ENCODE measurements at regions not wholly inside any gene's neighbourhood (a gene's known extent, or its start where the extent isn't known, plus 50 kb on each side); places are given as distances from the start of the nearest gene placed in this dataset.

GRCh38 chr9:12595400-12595799, 97.8 kb upstream of the TYRP1 start:
- TF ChIP-seq, protein P1, sequence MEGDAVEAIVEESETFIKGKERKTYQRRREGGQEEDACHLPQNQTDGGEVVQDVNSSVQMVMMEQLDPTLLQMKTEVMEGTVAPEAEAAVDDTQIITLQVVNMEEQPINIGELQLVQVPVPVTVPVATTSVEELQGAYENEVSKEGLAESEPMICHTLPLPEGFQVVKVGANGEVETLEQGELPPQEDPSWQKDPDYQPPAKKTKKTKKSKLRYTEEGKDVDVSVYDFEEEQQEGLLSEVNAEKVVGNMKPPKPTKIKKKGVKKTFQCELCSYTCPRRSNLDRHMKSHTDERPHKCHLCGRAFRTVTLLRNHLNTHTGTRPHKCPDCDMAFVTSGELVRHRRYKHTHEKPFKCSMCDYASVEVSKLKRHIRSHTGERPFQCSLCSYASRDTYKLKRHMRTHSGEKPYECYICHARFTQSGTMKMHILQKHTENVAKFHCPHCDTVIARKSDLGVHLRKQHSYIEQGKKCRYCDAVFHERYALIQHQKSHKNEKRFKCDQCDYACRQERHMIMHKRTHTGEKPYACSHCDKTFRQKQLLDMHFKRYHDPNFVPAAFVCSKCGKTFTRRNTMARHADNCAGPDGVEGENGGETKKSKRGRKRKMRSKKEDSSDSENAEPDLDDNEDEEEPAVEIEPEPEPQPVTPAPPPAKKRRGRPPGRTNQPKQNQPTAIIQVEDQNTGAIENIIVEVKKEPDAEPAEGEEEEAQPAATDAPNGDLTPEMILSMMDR (IDR thresholded peaks at IDR 0.05; ENCODE audit: low read depth, low read length, missing control alignments), result no peak
- H3K4me3 ChIP-seq (replicated peaks; ENCODE audit: low read depth, low read length), result no peak overlapping the region
- no peak for DNase-seq (ENCODE audit: extremely low read depth, low read depth)

DNA sequence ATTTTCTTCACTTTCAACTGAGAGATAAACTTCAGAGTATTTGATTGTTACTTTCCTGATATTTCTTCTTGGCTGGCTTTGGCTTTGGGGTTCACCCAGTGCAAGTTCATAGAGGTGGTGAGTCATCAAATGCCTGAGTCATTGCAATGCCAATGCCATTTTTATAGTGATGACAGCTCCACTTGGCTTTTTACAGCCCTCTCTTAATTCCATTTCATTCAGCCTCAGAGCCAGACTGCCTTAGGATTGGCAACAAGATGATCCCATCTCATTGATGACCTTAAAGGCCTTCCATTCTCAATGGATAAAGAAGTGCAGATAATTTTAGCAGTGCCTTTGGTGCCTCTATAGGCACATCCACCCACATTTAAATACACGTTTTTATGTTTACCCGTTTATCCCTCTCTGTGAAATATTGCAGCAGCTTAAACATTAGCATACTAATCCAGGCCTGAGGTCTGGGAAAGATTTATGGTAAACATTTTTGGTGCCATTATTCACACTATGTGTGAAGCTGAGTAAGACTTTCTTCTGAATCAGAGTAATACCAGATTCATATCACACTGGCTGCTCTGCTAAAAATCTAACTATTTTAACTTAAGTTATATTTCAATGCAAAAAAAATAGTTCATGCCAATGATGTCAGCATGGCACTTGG, 88.9 kb upstream of the TYRP1 start:
- no peak overlapping the region for H3K4me3 ChIP-seq (replicated peaks; ENCODE audit: low read depth, low read length)
- TF ChIP-seq, protein P1 (IDR thresholded peaks at IDR 0.05; ENCODE audit: low read depth, low read length, missing control alignments), result no peak
- DNase-seq (ENCODE audit: extremely low read depth, low read depth), result no peak

GRCh38 chr9:12612211-12612770, 80.9 kb upstream of the TYRP1 start:
- TF ChIP-seq, protein P1 (IDR thresholded peaks at IDR 0.05; ENCODE audit: low read depth, low read length, missing control alignments), result no peak
- no peak for DNase-seq (ENCODE audit: extremely low read depth, low read depth)
- no peak overlapping the region for H3K4me3 ChIP-seq (replicated peaks; ENCODE audit: low read depth, low read length)

GRCh38 chr9:12613071-12613470, 80.1 kb upstream of the TYRP1 start:
- no peak for DNase-seq (ENCODE audit: extremely low read depth, low read depth)
- H3K4me3 ChIP-seq (replicated peaks; ENCODE audit: low read depth, low read length), result no peak overlapping the region
- TF ChIP-seq, protein P1 (IDR thresholded peaks at IDR 0.05; ENCODE audit: low read depth, low read length, missing control alignments), result no peak

- DNase-seq (ENCODE audit: extremely low read depth, low read depth), result no peak
- H3K4me3 ChIP-seq (replicated peaks; ENCODE audit: low read depth, low read length), result no peak overlapping the region
- TF ChIP-seq, protein P1 (IDR thresholded peaks at IDR 0.05; ENCODE audit: low read depth, low read length, missing control alignments), result no peak
Measured at GRCh38 chr9:12614488-12614887, 78.7 kb upstream of the TYRP1 start.

DNA sequence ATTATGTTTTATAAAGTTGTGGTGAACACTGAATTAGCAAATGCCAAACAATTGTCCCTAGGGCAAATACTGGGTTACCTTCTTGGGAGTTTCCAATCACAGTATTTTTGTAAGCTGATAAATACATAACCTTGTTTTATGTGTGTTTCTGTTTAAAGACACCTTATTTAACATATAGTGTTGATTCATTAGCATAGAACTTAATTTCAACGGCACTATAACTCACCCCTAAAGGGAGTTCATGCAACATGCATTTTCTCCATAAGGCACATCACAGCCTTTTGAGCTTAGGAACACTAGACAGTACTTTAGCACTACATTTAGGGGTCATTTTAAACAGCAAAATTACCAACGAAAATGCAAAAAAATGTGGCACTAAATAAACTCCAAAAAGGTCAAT, 74.2 kb upstream of the TYRP1 start:
- TF ChIP-seq, protein P1 (IDR thresholded peaks at IDR 0.05; ENCODE audit: low read depth, low read length, missing control alignments), result no peak
- no peak for DNase-seq (ENCODE audit: extremely low read depth, low read depth)
- no peak overlapping the region for H3K4me3 ChIP-seq (replicated peaks; ENCODE audit: low read depth, low read length)

Data from HFF-Myc (cell line).